OCI-LY7 (cell line): ENCODE measurements at regions not wholly inside any gene's neighbourhood (a gene's known extent, or its start where the extent isn't known, plus 50 kb on each side); places are given as distances from the start of the nearest gene placed in this dataset.

ENCODE experiments used
- BruUV-seq: library from RNA; stranded (reverse); fragments of 400-500 nt; replicated peaks from 2 replicates; lab custom pipeline; 2021; lab: Mats Ljungman, UMichigan
- CTCF ChIA-PET: fragments of 300-600 bp; sonication (Branson Sonifier 250); formaldehyde crosslinking; loops from one replicate; lab custom pipeline; 2022; ENCODE audit warnings: antibody characterized with exemption; ENCODE audit not compliant: unreplicated experiment; lab: Charles Lee
- POLR2A ChIA-PET: fragments of 300-600 bp; sonication (Branson Sonifier 250); formaldehyde crosslinking; loops from one replicate; lab custom pipeline; 2022; ENCODE audit warnings: antibody characterized with exemption; lab: Charles Lee
- DNase-seq: peaks from one replicate; pipeline ENCODE4 v3.0.0-alpha.2; 2015; ENCODE audit warnings: low spot score
- H2AFZ ChIP-seq: fragments of 200-600 bp; sonication (generic), shearing (Covaris generic); 2 replicates; pipeline ENCODE4 v1.6.1; 2014; ENCODE audit warnings: mild to moderate bottlenecking, antibody characterized with exemption, low read length, moderate library complexity
- H3K27ac ChIP-seq: fragments of 200-600 bp; sonication (generic); 2 replicates; pipeline ENCODE4 v1.5.1; 2014; ENCODE audit warnings: mixed run types, low read depth, mild to moderate bottlenecking, moderate library complexity, low read length, inconsistent platforms; ENCODE audit not compliant: poor library complexity, severe bottlenecking
- H3K36me3 ChIP-seq: fragments of 200-600 bp; sonication (generic); 2 replicates; pipeline ENCODE4 v1.6.1; 2014; ENCODE audit warnings: mild to moderate bottlenecking, antibody characterized with exemption, low read length, moderate library complexity, mixed read lengths; ENCODE audit not compliant: insufficient read depth
- H3K4me1 ChIP-seq: fragments of 200-600 bp; sonication (generic); 2 replicates; pipeline ENCODE4 v1.5.1; 2014; ENCODE audit warnings: mild to moderate bottlenecking, low read length; ENCODE audit not compliant: insufficient read depth, poor library complexity, severe bottlenecking
- H3K4me2 ChIP-seq: fragments of 200-600 bp; sonication (generic); 2 replicates; pipeline ENCODE4 v1.6.1; 2014; ENCODE audit warnings: mild to moderate bottlenecking, low read length
- H3K4me3 ChIP-seq: fragments of 200-600 bp; sonication (generic); 2 replicates; pipeline ENCODE4 v1.5.1; 2014; ENCODE audit warnings: mild to moderate bottlenecking, low read depth, low read length; ENCODE audit not compliant: poor library complexity, severe bottlenecking
- H3K79me2 ChIP-seq: fragments of 200-600 bp; sonication (generic); 2 replicates; pipeline ENCODE4 v1.6.1; 2016; ENCODE audit warnings: low read depth, mild to moderate bottlenecking, low read length, moderate library complexity, mixed read lengths; ENCODE audit not compliant: insufficient read depth
- H3K9me2 ChIP-seq: fragments of 200-600 bp; sonication (generic); 2 replicates; pipeline ENCODE4 v1.6.1; 2016; ENCODE audit warnings: mild to moderate bottlenecking, low read length, mixed read lengths; ENCODE audit not compliant: insufficient read depth
- H3K9me3 ChIP-seq: fragments of 200-600 bp; sonication (generic); 2 replicates; pipeline ENCODE4 v1.6.1; 2014; ENCODE audit warnings: mild to moderate bottlenecking, mixed run types, low read length, mixed read lengths
- H4K20me1 ChIP-seq: fragments of 200-600 bp; sonication (generic); 2 replicates; pipeline ENCODE4 v1.6.1; 2014; ENCODE audit warnings: mild to moderate bottlenecking, antibody characterized with exemption, low read length, moderate library complexity, mixed read lengths; ENCODE audit not compliant: insufficient read depth
- CTCF ChIP-seq: fragments of 200-600 bp; sonication (generic); conservative IDR thresholded peaks from 2 replicates; pipeline ENCODE4 v1.5.1; 2014; ENCODE audit warnings: mild to moderate bottlenecking, antibody characterized with exemption, low read length, moderate library complexity, mixed read lengths
- EZH2phosphoT487 ChIP-seq: fragments of 200-600 bp; sonication (generic); IDR thresholded peaks from 2 replicates; pipeline ENCODE4 v1.6.1; 2018; ENCODE audit warnings: low read depth, borderline replicate concordance, mild to moderate bottlenecking, mixed run types, antibody characterized with exemption, low read length, moderate library complexity, mixed read lengths
- intact Hi-C: fragments of 100-400 bp; cut with micrococcal nuclease; formaldehyde crosslinking; loops from one replicate; pipeline ENCODE4 v1.10.0; 2022; ENCODE audit not compliant: unreplicated experiment

GRCh38 chr13:111990362-111990761, 76.6 kb upstream of the SOX1 start:
- no peak for DNase-seq
- ChIA-PET CTCF (no interaction called here), POLR2A (no interaction called here)
- BruUV-seq, result no TSS peak
- Histone ChIP-seq H3K4me3 (no peak overlapping the region), H3K79me2 (no peaks in the 10 kb centered on the region), H3K27ac (no peak overlapping the region), H3K9me2 (no peaks in the 10 kb centered on the region), H4K20me1 (no peaks in the 10 kb centered on the region), H3K4me2 (no peak overlapping the region), H3K9me3 (no peaks in the 10 kb centered on the region), H3K4me1 (no peaks in the 10 kb centered on the region), H3K36me3 (no peaks in the 10 kb centered on the region), H2AFZ (no peak overlapping the region)
- TF ChIP-seq CTCF (no peak), EZH2phosphoT487 (no peak)
- intact Hi-C loops, result no loop called here

- intact Hi-C loops, result no loop called here
- Histone ChIP-seq H2AFZ (no peak overlapping the region), H3K36me3 (no peaks in the 10 kb centered on the region), H3K9me2 (no peaks in the 10 kb centered on the region), H4K20me1 (no peaks in the 10 kb centered on the region), H3K27ac (no peak overlapping the region), H3K79me2 (no peaks in the 10 kb centered on the region), H3K4me3 (no peak overlapping the region), H3K4me1 (no peaks in the 10 kb centered on the region), H3K9me3 (no peaks in the 10 kb centered on the region), H3K4me2 (no peak overlapping the region)
- TF ChIP-seq EZH2phosphoT487, result no peak
- no peak for TF ChIP-seq CTCF
- CTCF ChIA-PET, result no interaction called here
- POLR2A ChIA-PET, result interaction anchor here (0.6 kb wide), 1 partner anchor 625 kb away, joined by 3 read pairs; no protein-coding TSS in a partner anchor
- no peak for DNase-seq
- BruUV-seq, result no TSS peak
Measured at GRCh38 chr13:111992911-111993310, 74.0 kb upstream of the SOX1 start.

- no peaks in the 10 kb centered on the region for H3K9me2 ChIP-seq
- BruUV-seq, result no TSS peak
- no peaks in the 10 kb centered on the region for H3K4me1 ChIP-seq
- no peaks in the 10 kb centered on the region for H3K9me3 ChIP-seq
- TF ChIP-seq CTCF (no peak), EZH2phosphoT487 (no peak)
- CTCF ChIA-PET, result no interaction called here
- H4K20me1 ChIP-seq, result no peaks in the 10 kb centered on the region
- no peak overlapping the region for H2AFZ ChIP-seq
- no peak overlapping the region for H3K4me3 ChIP-seq
- POLR2A ChIA-PET, result interaction anchor here (0.6 kb wide), 1 partner anchor 10 kb away, joined by 3 read pairs; no protein-coding TSS in a partner anchor
- intact Hi-C loops, result no loop called here
- H3K4me2 ChIP-seq, result no peak overlapping the region
- no peaks in the 10 kb centered on the region for H3K79me2 ChIP-seq
- DNase-seq, result no peak
- H3K36me3 ChIP-seq, result no peaks in the 10 kb centered on the region
- H3K27ac ChIP-seq, result no peak overlapping the region
Measured at GRCh38 chr13:111993691-111994090, 73.3 kb upstream of the SOX1 start.
